ENCODE measurements at regions not wholly inside any gene's neighbourhood (a gene's known extent, or its start where the extent isn't known, plus 50 kb on each side); places are given as distances from the start of the nearest gene placed in this dataset.

DNA sequence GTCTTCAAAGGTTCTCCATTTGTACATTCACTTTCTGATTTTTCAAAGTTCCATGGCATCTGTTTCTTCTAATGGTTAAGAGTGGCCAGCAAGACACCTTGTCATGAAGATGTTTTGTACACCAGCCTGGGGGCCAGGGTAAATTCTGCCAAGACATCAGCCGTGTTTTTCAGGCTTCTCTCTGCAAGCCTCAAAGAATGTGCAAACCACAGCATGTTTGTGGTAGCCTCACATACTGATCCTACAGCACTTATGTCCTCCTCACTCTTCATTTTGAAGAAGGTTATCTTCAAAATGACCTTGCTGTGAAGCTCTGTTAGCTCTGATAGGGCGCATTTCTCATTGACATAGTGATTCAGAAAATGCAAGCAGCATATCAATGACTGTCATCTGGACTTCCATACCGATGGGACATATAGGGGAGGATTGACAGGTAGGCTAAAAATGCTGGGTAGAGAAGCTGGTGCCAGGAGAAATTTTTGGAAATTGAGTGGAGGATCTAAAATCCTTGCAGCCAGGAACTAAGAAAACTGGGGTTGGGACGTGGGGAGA, 59.3 kb upstream of the SPTLC3 start:
- TF ChIP-seq, protein P1, sequence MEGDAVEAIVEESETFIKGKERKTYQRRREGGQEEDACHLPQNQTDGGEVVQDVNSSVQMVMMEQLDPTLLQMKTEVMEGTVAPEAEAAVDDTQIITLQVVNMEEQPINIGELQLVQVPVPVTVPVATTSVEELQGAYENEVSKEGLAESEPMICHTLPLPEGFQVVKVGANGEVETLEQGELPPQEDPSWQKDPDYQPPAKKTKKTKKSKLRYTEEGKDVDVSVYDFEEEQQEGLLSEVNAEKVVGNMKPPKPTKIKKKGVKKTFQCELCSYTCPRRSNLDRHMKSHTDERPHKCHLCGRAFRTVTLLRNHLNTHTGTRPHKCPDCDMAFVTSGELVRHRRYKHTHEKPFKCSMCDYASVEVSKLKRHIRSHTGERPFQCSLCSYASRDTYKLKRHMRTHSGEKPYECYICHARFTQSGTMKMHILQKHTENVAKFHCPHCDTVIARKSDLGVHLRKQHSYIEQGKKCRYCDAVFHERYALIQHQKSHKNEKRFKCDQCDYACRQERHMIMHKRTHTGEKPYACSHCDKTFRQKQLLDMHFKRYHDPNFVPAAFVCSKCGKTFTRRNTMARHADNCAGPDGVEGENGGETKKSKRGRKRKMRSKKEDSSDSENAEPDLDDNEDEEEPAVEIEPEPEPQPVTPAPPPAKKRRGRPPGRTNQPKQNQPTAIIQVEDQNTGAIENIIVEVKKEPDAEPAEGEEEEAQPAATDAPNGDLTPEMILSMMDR (optimal IDR thresholded peaks at IDR 0.05 in 1 of 3, IDR thresholded peaks at IDR 0.05 in 1 of 3, conservative IDR thresholded peaks at IDR 0.05 in 1 of 3; ENCODE audit: extremely low read depth in 1 of 3, insufficient read depth in 2 of 3, low read length in 3 of 3) = no peak
- TF ChIP-seq EZH2 (IDR thresholded peaks at IDR 0.05; ENCODE audit: low read length) = no peak
